Aorta (tissue), 5 donors: ENCODE measurements at regions not wholly inside any gene's neighbourhood (a gene's known extent, or its start where the extent isn't known, plus 50 kb on each side); places are given as distances from the start of the nearest gene placed in this dataset.

ENCODE experiments used
- ATAC-seq: fragments of 200-7000 bp; cut with Tn5 transposase; one replicate; pipeline ENCODE4 v1.9.1; 2022; ENCODE audit warnings: moderate library complexity; ENCODE audit not compliant: low FRiP score
- DNase-seq, 2 donors: peaks; one replicate each; pipeline ENCODE4 v3.0.0-alpha.2; 2020
- H3K27ac ChIP-seq, 2 donors: one replicate each; pipeline ENCODE4 v1.5.1; 2013; ENCODE audit warnings: low read length in 2 of 2, mild to moderate bottlenecking in 2 of 2, moderate library complexity in 2 of 2, control low read depth in 1 of 2, inconsistent platforms in 1 of 2, low read depth in 1 of 2
- H3K27me3 ChIP-seq, 2 donors: one replicate each; pipeline ENCODE4 v1.6.1; 2013; ENCODE audit warnings: control low read depth in 1 of 2, low read length in 1 of 2, mild to moderate bottlenecking in 1 of 2, moderate library complexity in 1 of 2; ENCODE audit not compliant: insufficient read depth in 2 of 2, control insufficient read depth in 1 of 2
- H3K36me3 ChIP-seq, 2 donors: one replicate each; pipeline ENCODE4 v1.6.1; 2013; ENCODE audit warnings: control low read depth in 1 of 2, low read length in 1 of 2, mild to moderate bottlenecking in 1 of 2; ENCODE audit not compliant: insufficient read depth in 2 of 2, control insufficient read depth in 1 of 2
- H3K4me1 ChIP-seq, 2 donors: one replicate each; pipeline ENCODE4 v1.6.1; 2013; ENCODE audit warnings: low read length in 2 of 2, control low read depth in 1 of 2, mild to moderate bottlenecking in 1 of 2, moderate library complexity in 1 of 2; ENCODE audit not compliant: insufficient read depth in 2 of 2, control insufficient read depth in 1 of 2
- H3K4me3 ChIP-seq, 2 donors: one replicate each; pipeline ENCODE4 v1.5.1; 2013; ENCODE audit warnings: low read length in 2 of 2, control low read depth in 1 of 2, mild to moderate bottlenecking in 1 of 2
- H3K9me3 ChIP-seq: one replicate; pipeline ENCODE4 v1.6.1; 2013; ENCODE audit warnings: mild to moderate bottlenecking, low read length; ENCODE audit not compliant: control insufficient read depth
- WGBS, 2 donors: extraction: QIAGEN DNeasy Blood & Tissue Kit; methylation state at CpG; one replicate each; pipeline ENCODE4 v1.1.7; 2013; 5-methylcytosine and 5-hydroxymethylcytosine counted together
- intact Hi-C, 2 donors: fragments of 100-400 bp; cut with DNase I; formaldehyde crosslinking; loops; one replicate each; pipeline versions ENCODE4 v1.14.2 to v1.15.0; 2022
- donor health status: healthy with polysubstance abuse.
- donor health status: Bipolar disorder and iron deficiency.
- donor health status: DM: no; HTN: no; CAD: no.
- donor health status: DM: no; HTN: no; CAD: no.
- donor health status: DM: yes; HTN: yes; CAD: no.

GRCh38 chr9:99371376-99371775 lies 149.3 kb downstream of the SEC61B start:
- WGBS, 2 donors: 95 to 98% methylated on average over 2 of the region's 2 CpGs
- H3K36me3 ChIP-seq: no peaks in the 10 kb centered on the region
- no peak overlapping the region for H3K4me3 ChIP-seq
- intact Hi-C loops: no loop called here
- DNase-seq (no peak), ATAC-seq (no peak)
- H3K4me1 ChIP-seq: no peaks in the 10 kb centered on the region
- no peaks in the 10 kb centered on the region for H3K9me3 ChIP-seq
- H3K27ac ChIP-seq: no peak overlapping the region
- no peaks in the 10 kb centered on the region for H3K27me3 ChIP-seq

GRCh38 chr9:99373912-99374311 lies 151.8 kb downstream of the SEC61B start:
- intact Hi-C loops: no loop called here
- no peak overlapping the region for H3K4me3 ChIP-seq
- H3K9me3 ChIP-seq: no peaks in the 10 kb centered on the region

GRCh38 chr9:99374793-99375192 lies 152.7 kb downstream of the SEC61B start:
- ATAC-seq (no peak), DNase-seq (no peak)
- no peaks in the 10 kb centered on the region for H3K27me3 ChIP-seq
- 82 to 93% methylated on average over 1 of the region's 1 CpG for WGBS, 2 donors
- intact Hi-C loops: no loop called here
- no peak overlapping the region for H3K27ac ChIP-seq
- no peaks in the 10 kb centered on the region for H3K9me3 ChIP-seq
- no peaks in the 10 kb centered on the region for H3K36me3 ChIP-seq
- no peaks in the 10 kb centered on the region for H3K4me1 ChIP-seq
- H3K4me3 ChIP-seq: no peak overlapping the region

More at GRCh38 chr9:99373912-99374311, 151.8 kb downstream of the SEC61B start:
- 77 to 83% methylated on average over 5 of the region's 5 CpGs for WGBS, 2 donors
- Histone ChIP-seq H3K4me1 (no peaks in the 10 kb centered on the region), H3K27ac (no peak overlapping the region), H3K36me3 (no peaks in the 10 kb centered on the region), H3K27me3 (no peaks in the 10 kb centered on the region)
- ATAC-seq (no peak), DNase-seq (no peak)

GRCh38 chr9:99375481-99375880 lies 153.4 kb downstream of the SEC61B start:
- no peak for ATAC-seq
- 70 to 87% methylated on average over 3 of the region's 3 CpGs for WGBS, 2 donors
- DNase-seq: no peak
- no peaks in the 10 kb centered on the region for H3K36me3 ChIP-seq
- H3K27ac ChIP-seq: no peak overlapping the region
- H3K27me3 ChIP-seq: no peaks in the 10 kb centered on the region
- intact Hi-C loops: no loop called here
- H3K4me1 ChIP-seq: no peaks in the 10 kb centered on the region
- no peaks in the 10 kb centered on the region for H3K9me3 ChIP-seq
- H3K4me3 ChIP-seq: no peak overlapping the region

GRCh38 chr9:99377790-99378775 lies 156.0 kb downstream of the SEC61B start:
- ATAC-seq (no peak), DNase-seq (no peak)
- H3K4me3 ChIP-seq: no peak overlapping the region
- intact Hi-C loops: no loop called here
- no peak overlapping the region for H3K27ac ChIP-seq
- H3K4me1 ChIP-seq: no peaks in the 10 kb centered on the region
- 68 to 74% methylated on average over 10 of the region's 10 CpGs for WGBS, 2 donors
- no peaks in the 10 kb centered on the region for H3K36me3 ChIP-seq
- no peaks in the 10 kb centered on the region for H3K27me3 ChIP-seq
- H3K9me3 ChIP-seq: no peaks in the 10 kb centered on the region

GRCh38 chr9:99383536-99383935 lies 161.5 kb downstream of the SEC61B start:
- no peaks in the 10 kb centered on the region for H3K36me3 ChIP-seq
- intact Hi-C loops: no loop called here
- no peaks in the 10 kb centered on the region for H3K9me3 ChIP-seq
- WGBS, 2 donors: 34 to 41% methylated on average over 2 of the region's 2 CpGs
- no peak overlapping the region for H3K27ac ChIP-seq
- H3K27me3 ChIP-seq: no peaks in the 10 kb centered on the region
- H3K4me3 ChIP-seq: no peak overlapping the region
- ATAC-seq (no peak), DNase-seq (no peak)
- H3K4me1 ChIP-seq: no peaks in the 10 kb centered on the region

- Histone ChIP-seq H3K27me3 (no peaks in the 10 kb centered on the region), H3K4me3 (no peak overlapping the region), H3K9me3 (no peaks in the 10 kb centered on the region), H3K27ac (no peak overlapping the region), H3K4me1 (no peaks in the 10 kb centered on the region), H3K36me3 (no peaks in the 10 kb centered on the region)
- 85 to 92% methylated on average over 4 of the region's 4 CpGs for WGBS, 2 donors
- no peak for ATAC-seq
- DNase-seq: no peak
- intact Hi-C loops: no loop called here
These were observed 163.1 kb downstream of the SEC61B start for GRCh38 chr9:99385215-99385614.

- WGBS, 2 donors: 52 to 55% methylated on average over 5 of the region's 5 CpGs
- H3K9me3 ChIP-seq: no peaks in the 10 kb centered on the region
- H3K27me3 ChIP-seq: no peaks in the 10 kb centered on the region
- no peak overlapping the region for H3K4me3 ChIP-seq
- intact Hi-C loops: no loop called here
- H3K4me1 ChIP-seq: no peaks in the 10 kb centered on the region
- ATAC-seq (no peak), DNase-seq (no peak)
- H3K36me3 ChIP-seq: no peaks in the 10 kb centered on the region
- no peak overlapping the region for H3K27ac ChIP-seq
These were observed 163.8 kb downstream of the SEC61B start for GRCh38 chr9:99385814-99386279.

- H3K27me3 ChIP-seq: no peaks in the 10 kb centered on the region
- no peak overlapping the region for H3K4me3 ChIP-seq
- no peaks in the 10 kb centered on the region for H3K9me3 ChIP-seq
- no peaks in the 10 kb centered on the region for H3K36me3 ChIP-seq
- intact Hi-C loops: no loop called here
- ATAC-seq: no peak
- H3K4me1 ChIP-seq: no peaks in the 10 kb centered on the region
- DNase-seq: no peak
- H3K27ac ChIP-seq: no peak overlapping the region
- 77 to 82% methylated on average over 2 of the region's 2 CpGs for WGBS, 2 donors
These were observed 165.3 kb downstream of the SEC61B start for GRCh38 chr9:99387431-99387830.
